ENCODE measurements at regions not wholly inside any gene's neighbourhood (a gene's known extent, or its start where the extent isn't known, plus 50 kb on each side); places are given as distances from the start of the nearest gene placed in this dataset.
"Not testable (repeated sequence)": the region's sequence is repeated elsewhere in the genome, so short reads cannot be mapped to it uniquely, and the experiment has no call there.

DNA sequence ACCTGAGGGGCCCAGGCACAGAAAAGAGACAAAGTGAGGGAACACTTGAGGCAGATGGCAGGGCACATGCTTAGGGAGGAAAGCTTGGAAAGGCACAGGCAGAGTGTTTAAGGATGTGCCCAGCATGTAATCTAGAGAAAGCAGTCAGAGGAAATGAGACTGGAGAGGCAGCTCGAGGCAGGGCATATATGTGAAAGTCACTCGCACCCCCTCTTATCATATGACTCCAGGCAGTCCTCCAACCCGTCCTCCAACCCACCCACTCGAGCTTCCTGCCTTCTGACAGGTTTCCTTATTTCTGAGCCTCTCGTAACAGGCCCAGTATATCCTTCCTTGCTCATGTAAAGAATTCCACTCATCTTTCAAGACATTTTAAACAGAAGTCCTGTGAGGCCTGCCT is 294.0 kb downstream of the SOX2 start:
- TF ChIP-seq GATA1 (IDR thresholded peaks at IDR 0.05; ENCODE audit: low read depth, low read length), result no peak
- no peak for TF ChIP-seq POLR2A (IDR thresholded peaks at IDR 0.05; ENCODE audit: low read length)
- DNase-seq, result peak; percentile 23 to 31

DNA sequence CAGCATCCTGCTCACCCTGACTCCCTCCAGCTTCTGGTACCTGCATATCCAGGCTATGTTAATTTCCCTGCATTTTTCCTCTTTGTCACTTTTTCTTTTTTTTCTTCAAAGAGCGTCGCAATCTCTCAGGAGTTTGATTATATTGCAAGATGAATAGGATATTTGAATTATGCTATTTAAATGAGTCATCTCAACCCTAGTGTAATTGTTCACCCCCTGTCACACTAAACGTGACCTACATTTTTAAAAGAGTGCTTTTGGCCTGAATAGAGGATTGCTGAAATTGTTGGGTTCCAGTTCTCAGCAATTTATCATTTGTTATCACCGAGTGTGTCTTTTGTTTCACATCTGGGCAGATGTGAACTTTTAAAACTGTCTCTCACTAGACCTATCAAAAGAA is 294.7 kb downstream of the SOX2 start:
- no peak for DNase-seq
- TF ChIP-seq GATA1 (IDR thresholded peaks at IDR 0.05; ENCODE audit: low read depth, low read length) (no peak), POLR2A (IDR thresholded peaks at IDR 0.05; ENCODE audit: low read length) (no peak)

DNA sequence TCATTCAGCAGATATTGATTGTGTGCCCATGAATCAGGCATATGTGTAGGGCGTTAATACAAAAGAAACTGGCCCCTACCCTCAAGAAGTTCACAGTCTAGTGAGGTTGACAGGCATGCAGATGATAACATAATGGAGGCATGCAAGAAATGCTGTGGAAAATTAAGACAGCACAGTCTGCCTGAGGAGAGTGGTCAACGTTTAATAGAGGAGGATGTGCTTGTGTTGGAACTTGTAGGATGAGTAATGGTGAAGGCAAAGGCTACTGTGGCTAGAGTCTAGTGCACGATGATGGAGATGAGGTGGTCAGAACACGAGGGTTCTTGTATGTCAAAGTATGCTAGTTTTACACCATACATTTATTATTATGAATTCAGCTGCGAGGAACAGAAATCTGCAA is 295.7 kb downstream of the SOX2 start:
- TF ChIP-seq GATA1 (IDR thresholded peaks at IDR 0.05; ENCODE audit: low read depth, low read length) (no peak), POLR2A (IDR thresholded peaks at IDR 0.05; ENCODE audit: low read length) (no peak)
- DNase-seq, result no peak

DNA sequence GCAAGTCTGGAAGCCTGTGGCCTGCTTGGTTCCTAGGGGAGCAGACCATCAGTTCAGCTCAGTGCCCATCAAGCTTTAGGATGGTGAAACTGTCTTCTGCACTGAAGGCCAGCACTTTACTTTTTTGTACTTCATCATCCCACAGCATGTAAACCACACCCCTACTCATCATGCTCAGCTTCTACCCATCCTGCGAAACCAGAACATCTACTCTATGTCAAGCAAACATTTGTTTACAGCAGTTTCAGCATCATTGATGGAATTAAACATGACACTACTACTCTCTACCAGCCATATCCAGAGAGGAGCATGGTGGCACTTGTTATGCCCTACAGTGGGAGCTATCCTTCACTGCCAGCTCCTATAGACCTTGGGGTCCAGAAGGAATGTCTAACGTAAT is 306.6 kb downstream of the SOX2 start:
- no peak for DNase-seq
- TF ChIP-seq GATA1 (IDR thresholded peaks at IDR 0.05; ENCODE audit: low read depth, low read length), result no peak
- TF ChIP-seq POLR2A (IDR thresholded peaks at IDR 0.05; ENCODE audit: low read length), result no peak

DNA sequence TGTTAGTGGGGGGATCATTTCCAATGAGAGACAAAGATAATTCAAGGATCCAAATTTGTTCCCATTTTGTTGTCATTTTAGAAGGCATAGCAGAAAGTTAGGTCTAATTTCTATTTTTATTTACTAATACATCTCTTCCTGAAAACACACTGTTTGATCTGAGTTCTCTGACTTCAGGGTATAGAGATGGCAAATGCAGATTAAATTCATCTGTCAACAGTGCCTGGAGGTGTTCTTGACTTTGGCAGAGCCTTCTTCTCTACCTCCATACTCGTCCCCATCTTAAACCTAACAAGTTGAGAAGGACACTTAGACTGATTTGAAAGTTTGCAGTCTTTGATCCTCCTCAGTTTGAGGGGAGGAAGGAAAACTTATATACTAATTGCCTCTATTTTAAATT is 308.2 kb downstream of the SOX2 start:
- no peak for DNase-seq
- no peak for TF ChIP-seq GATA1 (IDR thresholded peaks at IDR 0.05; ENCODE audit: low read depth, low read length)
- no peak for TF ChIP-seq POLR2A (IDR thresholded peaks at IDR 0.05; ENCODE audit: low read length)

DNA sequence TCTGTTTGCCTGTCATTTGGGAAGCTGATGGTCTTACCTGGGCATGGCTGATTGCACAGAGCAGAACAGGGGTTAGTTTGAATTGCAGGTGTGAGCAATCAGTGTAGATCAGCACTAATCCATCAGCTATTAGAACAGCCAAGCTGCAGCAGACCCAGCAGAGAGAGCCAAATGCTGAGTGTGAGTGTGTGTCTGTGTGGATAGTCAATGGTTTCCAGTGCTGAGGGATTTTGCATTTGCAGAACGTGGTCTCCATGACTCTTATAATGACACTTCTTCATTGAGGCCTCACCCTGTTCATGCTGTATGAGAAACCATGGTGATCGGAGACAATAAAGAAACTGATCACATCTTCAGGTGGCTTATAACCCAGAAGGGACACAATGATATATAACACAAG is 312.1 kb downstream of the SOX2 start:
- no peak for TF ChIP-seq GATA1 (IDR thresholded peaks at IDR 0.05; ENCODE audit: low read depth, low read length)
- no peak for TF ChIP-seq POLR2A (IDR thresholded peaks at IDR 0.05; ENCODE audit: low read length)
- DNase-seq, result no peak

DNA sequence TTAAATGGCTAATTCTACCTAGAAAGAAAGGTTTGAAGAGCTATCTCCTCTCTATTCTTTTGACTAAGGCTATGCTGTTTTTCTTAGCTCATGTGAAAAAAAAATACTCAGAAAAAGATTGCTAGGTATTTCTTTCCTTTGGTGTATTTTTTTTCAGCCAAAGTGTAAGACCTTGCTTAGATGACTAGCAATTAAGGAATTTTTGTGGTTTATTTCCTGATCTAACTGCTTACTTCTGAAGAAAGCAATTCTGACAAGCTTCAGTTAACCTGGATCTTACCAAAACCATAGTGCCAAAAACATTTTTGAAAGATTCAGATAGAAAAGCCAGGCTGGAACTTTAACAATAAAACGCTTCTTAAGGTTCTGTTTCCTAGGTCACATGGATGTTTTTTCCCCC is 315.6 kb downstream of the SOX2 start:
- TF ChIP-seq POLR2A (IDR thresholded peaks at IDR 0.05; ENCODE audit: low read length) (no peak), GATA1 (IDR thresholded peaks at IDR 0.05; ENCODE audit: low read depth, low read length) (no peak)
- no peak for DNase-seq

DNA sequence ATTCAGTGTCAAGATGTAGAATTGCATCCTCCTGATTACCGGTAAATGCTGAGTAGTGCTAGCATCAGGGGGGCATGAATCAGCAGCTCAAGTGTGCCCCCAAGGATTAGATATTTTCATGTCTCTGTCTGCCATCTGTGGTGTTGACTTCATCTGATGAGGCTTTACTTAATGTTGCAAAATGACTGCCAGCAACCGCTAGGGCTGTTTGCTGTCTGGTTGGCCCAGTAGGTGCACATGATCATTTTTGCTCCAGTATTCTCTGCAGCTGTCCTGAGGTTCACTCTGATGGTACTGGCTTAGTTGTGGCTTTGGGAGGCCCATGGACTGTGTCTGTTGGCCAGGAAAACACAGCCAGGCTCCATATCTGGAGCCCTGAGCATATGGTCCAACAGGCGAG is 316.4 kb downstream of the SOX2 start:
- DNase-seq, result no peak
- TF ChIP-seq GATA1 (IDR thresholded peaks at IDR 0.05; ENCODE audit: low read depth, low read length), result no peak

DNA sequence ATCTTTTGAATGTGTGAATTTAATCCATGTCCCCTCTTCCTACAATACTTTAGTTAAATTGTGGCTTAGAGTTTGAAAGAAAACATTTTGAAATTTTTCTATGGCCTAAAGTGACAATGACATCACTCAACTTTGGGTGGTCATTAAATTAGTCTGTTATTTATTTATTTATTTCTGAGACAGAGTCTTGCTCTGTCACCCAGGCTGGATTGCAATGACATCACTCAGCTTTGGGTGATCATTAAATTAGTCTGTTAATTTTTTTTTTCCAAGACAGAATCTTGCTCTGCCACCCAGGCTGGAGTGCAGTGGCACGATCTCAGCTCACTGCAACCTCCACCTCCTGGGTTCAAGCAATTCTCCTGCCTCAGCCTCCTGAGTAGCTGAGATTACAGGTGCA is 322.5 kb downstream of the SOX2 start:
- not testable (repeated sequence) for DNase-seq

DNA sequence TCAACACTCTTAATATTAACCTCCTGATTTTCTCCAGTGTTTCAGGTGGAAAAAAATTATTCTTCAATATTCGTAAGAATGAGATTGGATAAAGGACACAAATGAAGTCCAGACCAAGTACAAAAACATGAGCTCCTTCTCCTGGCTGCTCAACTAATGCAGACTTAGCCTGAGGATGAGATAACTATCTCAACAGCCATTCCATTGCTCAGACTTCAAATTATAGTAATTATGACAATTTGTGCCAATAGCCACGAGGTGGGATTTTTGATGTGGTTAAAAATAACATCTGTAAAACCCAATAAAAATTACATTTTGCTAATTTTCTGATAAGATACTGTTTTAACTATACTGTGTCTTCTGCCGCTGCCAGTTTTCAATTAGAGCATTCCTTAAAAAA is 323.6 kb downstream of the SOX2 start:
- no peak for DNase-seq
- TF ChIP-seq GATA1 (IDR thresholded peaks at IDR 0.05; ENCODE audit: low read depth, low read length) (no peak), POLR2A (IDR thresholded peaks at IDR 0.05; ENCODE audit: low read length) (no peak)

DNA sequence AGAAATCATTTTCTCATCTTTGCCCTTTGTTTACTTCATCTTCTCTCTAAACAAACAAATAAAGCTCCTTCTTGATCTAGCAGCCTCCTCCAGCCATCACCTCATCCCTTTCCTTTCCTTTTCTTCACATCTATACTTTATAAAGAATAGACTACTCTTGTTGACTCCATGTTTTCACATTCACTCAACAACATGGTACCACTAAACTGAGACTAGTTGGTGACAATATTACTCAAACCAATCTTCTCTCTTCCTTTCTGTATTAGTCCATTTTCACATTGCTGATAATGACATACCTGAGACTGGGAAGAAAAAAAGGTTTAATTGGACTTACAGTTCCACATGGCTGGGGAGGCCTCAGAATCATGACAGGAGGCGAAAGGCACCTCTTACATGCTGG is 324.7 kb downstream of the SOX2 start:
- no peak for TF ChIP-seq POLR2A (IDR thresholded peaks at IDR 0.05; ENCODE audit: low read length)
- no peak for TF ChIP-seq GATA1 (IDR thresholded peaks at IDR 0.05; ENCODE audit: low read depth, low read length)
- no peak for DNase-seq

DNA sequence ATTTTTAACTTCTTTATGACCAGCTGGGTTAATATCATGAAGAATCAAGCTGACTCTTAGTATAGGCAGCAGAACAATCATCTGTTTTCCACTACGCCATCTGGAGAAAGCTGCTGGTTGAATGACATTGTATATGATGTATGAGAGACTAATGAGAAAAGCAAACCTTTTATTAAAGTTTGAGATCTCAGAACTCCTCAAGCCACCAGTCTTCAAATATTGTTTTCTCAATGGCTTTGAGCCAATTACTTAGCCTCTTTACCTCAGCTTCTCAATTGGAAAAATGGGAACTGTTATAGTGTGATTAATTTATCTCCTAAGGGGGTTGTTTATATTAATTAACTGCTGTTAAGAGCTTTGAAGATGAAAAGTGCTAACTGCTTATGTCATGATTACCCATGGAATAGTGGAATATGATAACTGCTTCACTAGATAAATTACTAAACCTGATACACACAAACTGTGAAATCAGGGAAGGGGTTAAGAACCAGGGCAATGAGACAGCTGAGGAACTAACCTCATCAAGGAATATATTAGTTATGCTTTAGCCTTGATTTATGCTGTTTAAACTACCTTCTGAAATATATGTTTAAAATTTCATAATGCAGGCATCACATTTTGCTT is 330.1 kb downstream of the SOX2 start:
- TF ChIP-seq GATA1 (IDR thresholded peaks at IDR 0.05; ENCODE audit: low read depth, low read length) (no peak), POLR2A (IDR thresholded peaks at IDR 0.05; ENCODE audit: low read length) (no peak)
- no peak for DNase-seq

DNA sequence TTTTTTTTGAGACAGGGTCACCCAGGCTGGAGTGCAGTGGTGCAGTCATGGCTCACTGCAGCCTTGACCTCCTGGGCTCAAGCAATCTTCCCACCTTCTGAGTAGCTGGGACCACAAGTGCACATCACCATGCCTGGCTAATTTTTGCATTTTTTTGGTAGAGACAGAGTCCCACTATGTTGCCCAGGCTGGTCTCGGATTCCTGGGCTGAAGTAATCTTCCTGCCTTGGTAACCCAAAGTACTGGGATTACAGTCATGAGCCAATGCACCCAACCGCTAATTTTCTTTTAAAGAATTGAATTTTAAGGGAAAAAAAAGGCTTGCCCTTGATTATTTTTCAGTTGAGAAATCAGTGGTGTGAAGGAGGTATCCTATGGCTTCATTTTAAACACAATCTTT is 334.0 kb downstream of the SOX2 start:
- no peak for TF ChIP-seq POLR2A (IDR thresholded peaks at IDR 0.05; ENCODE audit: low read length)
- TF ChIP-seq GATA1 (IDR thresholded peaks at IDR 0.05; ENCODE audit: low read depth, low read length), result no peak
- DNase-seq, result no peak

DNA sequence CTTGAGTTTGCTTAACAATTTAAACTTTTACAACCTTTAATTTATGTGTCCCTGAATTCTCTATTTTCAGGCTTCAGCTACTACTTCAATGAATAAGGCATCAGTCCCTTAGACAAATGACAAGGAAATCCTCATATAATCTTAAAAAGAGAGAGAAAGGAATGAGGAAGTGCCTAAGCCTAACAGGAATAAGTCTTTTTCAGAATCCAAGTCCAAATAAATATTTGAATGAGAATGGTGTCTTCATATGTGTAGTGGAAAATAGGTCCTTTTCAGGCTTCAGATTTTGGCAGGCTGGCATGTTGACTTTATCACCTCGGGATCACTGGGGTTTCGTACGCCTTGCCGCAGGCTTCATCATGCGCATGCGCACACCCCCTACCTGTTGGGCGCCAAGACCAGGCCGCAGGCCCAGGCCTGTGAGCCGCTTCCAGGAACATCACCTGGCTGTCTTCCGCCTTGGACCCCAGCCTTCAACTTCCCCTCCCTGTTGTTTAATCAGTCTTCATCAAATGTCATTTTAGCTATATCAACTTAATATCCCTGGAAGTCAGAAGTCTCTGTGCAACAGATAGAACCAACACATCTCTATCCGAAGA is 334.5 kb downstream of the SOX2 start:
- no peak for DNase-seq
- TF ChIP-seq POLR2A (IDR thresholded peaks at IDR 0.05; ENCODE audit: low read length) (no peak), GATA1 (IDR thresholded peaks at IDR 0.05; ENCODE audit: low read depth, low read length) (no peak)

DNA sequence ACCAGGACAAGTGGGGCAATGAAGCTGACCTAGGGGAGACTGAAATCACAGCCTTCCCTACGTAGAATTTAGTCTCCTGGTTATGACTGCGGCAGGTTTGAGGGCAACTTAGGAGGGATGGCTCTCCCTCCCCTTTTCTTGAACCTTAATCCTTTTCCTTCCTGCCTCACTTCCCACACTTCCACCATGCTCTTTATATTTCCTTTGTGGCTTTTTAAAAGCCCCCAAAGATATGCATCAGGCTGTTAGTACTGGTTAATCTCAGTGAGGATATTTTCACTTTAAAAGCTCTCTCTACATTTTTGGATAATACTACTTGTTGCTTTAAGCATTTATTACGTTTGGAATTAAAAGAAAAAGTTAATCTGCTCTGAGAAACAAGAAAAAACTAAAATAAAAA is 339.2 kb downstream of the SOX2 start:
- DNase-seq, result no peak
- no peak for TF ChIP-seq POLR2A (IDR thresholded peaks at IDR 0.05; ENCODE audit: low read length)
- TF ChIP-seq GATA1 (IDR thresholded peaks at IDR 0.05; ENCODE audit: low read depth, low read length), result no peak

DNA sequence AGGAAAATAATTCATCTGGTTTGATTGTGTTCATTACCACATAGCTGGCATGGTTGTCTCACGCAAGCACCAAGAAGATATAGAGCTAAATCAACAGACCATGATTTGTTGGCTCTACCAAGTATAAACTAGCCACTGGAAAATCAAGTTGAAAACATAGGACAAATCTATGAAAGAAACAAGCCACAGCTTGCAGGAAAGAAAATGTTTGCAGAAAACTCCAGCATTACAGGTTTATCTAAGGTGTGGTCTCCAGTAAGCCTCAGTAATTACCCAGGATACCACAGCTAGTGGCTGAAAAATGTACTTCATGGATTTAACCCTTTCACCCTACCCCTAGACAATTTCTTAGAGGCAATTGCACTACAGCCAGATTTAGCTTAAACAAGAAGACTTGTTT is 340.6 kb downstream of the SOX2 start:
- DNase-seq, result no peak
- TF ChIP-seq POLR2A (IDR thresholded peaks at IDR 0.05; ENCODE audit: low read length), result no peak
- no peak for TF ChIP-seq GATA1 (IDR thresholded peaks at IDR 0.05; ENCODE audit: low read depth, low read length)
